NCI-H2107 (cell line): ENCODE measurements at regions not wholly inside any gene's neighbourhood (a gene's known extent, or its start where the extent isn't known, plus 50 kb on each side); places are given as distances from the start of the nearest gene placed in this dataset.

ENCODE experiments used
- DNase-seq: peaks from one replicate; lab custom pipeline; 2025; lab: John Stamatoyannopoulos, UW

DNA sequence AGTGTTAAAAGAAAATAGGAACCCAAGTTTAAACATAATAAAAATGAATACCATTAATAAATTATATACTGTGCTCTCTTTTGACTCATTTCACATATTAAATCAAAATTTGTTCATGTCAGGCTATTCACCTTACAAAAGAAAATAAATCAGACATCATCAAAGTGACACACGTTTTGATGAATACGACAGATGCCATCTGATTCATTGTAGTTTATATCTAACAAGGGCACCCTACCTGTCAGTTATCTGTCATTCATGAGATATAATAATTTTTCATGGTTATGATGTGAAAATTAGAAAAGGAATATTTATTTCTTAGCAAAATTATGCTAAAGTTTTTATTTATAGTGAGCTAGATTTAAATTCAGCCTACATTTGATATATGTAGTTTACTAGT, 188.1 kb upstream of the PCDH17 start:
- no peak for DNase-seq

DNA sequence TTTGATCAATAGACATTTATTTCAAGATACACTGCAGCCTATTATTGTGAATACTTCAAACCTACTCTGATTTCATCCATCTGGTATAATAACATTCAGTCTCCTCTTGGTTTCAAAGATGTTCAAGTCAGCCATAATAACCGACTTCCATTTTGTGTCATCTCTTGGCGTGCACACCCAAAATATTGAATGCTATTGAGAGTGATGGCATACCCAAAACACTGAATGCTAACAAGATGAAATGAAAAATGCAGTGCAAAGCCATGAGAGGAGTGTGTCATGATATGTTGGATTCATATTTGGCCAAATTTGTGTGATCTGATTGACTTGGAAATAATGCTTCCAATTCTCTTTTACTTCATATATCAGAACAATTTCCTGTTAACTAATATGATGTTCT, 181.2 kb upstream of the PCDH17 start:
- DNase-seq = no peak

GRCh38 chr13:57452228-57452627, 179.3 kb upstream of the PCDH17 start:
- no peak for DNase-seq

GRCh38 chr13:57470491-57470890, 161.1 kb upstream of the PCDH17 start:
- no peak for DNase-seq

DNA sequence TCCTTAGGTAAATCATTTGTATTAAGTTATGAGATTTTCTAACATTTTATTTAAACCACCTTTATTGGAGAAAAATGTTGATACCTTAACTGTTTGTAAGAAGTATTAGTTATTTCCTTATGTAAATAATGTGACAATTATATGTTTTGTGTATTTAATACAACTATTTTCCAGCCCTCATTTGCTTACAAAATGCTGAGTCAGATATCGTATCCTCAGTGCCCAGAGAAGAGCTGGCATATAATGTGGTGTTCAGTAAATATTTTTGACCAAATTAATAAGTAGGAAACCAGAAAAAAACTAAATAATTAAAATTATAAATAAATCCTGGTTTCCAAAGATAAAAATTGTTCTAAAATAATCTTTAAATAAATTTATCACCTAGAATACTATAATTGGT, 140.2 kb upstream of the PCDH17 start:
- no peak for DNase-seq

DNA sequence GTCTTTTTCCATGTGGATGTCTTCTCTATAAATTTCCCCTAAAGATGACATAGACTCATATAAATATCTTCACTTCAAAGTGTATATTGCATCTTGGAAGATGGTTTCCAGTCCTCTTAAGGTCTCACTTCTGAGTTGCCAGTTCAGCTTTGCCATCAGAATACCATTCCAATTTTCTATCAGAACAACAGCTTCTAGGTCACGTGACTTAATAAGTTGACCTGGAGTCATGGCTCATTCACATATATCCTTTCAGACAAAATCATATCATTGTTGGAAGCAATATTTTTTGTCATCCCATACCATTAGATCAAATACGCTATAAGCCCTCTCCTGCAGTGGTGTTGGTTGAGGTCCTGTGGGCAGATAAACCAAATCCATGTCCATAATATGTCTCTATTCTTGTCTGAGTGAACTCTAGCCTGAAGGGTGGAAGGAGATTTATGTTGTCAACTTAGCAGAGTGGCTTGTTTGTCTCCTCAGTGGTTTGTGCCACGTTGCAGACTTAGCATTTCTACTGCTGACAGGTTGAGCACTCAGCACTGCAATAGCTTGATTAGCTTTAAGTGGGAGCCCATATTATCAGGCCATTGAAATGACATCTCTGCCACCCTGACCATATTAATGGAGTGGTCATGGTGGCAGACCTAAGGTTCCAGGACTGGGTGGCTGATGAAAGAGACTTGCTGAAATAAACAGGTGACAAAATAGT, 123.6 kb upstream of the PCDH17 start:
- DNase-seq = no peak

- DNase-seq = no peak
Measured at GRCh38 chr13:57511603-57512002, 119.9 kb upstream of the PCDH17 start.

GRCh38 chr13:57527114-57527735, 104.3 kb upstream of the PCDH17 start:
- DNase-seq = no peak

- DNase-seq = no peak
Measured at GRCh38 chr13:57531256-57531655, 100.3 kb upstream of the PCDH17 start.

DNA sequence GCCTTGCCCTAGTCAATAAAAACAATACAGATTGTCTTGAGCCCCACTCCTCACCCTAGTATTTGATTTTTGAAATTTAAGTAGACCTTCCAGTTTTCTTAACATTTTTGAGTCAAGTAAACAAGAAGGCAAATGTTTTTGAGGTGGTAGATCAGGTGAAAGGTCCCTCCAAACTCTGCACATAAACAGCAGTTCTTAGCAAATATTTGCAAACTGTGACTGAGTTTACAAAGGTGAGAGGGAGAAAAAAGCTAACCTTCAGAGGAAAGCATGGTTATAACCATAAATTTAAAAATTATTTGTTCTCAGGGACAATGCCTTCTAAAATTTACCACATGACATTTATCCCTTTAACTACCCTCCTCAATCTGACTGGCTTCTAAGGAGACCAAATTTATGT, 84.6 kb upstream of the PCDH17 start:
- no peak for DNase-seq

DNA sequence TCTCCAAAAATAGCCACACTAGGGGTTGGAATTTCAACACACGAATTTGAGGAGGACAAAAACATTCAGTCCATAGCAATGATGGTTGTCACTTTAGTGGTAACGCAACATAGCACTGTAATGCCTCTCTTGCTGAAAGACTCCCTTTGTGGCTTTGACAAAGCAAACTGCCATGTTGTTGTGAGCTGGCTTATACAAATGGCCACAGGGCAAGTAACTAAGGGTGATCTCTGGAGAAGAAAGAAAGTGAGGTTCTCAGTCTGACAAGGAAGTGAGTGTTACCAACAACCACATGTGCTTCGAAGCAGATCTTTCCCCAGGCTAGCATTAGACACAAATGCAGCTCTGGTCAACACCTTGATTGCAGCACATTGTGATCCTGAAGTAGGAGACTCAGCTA, 79.1 kb upstream of the PCDH17 start:
- no peak for DNase-seq

- no peak for DNase-seq
Measured at GRCh38 chr13:57553932-57554331, 77.6 kb upstream of the PCDH17 start.

- no peak for DNase-seq
Measured at GRCh38 chr13:57558051-57558467, 73.5 kb upstream of the PCDH17 start.

DNA sequence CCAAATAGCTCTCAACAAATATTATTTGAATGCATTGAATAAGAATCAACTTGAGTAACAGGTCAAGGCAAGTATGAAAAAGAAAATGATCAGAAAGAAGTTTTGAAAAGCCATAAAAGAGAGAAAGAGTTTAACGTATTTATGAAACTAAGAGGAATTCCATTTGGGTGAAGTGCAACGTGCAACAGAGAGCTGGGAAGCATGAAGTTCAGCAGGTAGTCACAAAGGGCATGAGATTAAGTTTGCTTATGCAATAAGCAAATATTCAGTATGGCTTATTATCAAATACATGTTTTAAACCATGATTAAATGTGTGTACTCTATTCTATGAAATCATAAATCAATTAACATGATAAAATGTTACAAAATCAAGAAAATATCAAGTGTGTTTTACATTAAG, 62.7 kb upstream of the PCDH17 start:
- no peak for DNase-seq

DNA sequence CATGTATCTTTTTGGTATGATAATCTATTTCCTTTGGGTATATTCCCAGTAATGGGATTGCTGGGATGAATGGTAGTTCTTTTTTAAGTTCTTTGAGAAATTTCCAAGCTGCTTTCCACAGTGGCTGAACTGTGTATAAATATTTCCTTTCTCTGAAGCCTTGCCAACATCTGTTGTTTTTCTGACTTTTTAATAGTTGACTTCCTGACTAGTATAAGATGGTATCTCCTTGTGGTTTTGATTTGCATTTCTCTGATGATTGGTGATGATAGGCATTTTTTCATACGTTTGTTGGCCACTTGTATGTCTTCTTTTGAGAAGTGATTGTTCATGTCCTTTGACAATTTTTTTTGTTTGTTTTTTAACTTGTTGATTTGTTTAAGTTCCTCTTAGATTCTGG, 61.6 kb upstream of the PCDH17 start:
- DNase-seq = no peak
